ENCODE measurements at regions not wholly inside any gene's neighbourhood (a gene's known extent, or its start where the extent isn't known, plus 50 kb on each side); places are given as distances from the start of the nearest gene placed in this dataset.

DNA sequence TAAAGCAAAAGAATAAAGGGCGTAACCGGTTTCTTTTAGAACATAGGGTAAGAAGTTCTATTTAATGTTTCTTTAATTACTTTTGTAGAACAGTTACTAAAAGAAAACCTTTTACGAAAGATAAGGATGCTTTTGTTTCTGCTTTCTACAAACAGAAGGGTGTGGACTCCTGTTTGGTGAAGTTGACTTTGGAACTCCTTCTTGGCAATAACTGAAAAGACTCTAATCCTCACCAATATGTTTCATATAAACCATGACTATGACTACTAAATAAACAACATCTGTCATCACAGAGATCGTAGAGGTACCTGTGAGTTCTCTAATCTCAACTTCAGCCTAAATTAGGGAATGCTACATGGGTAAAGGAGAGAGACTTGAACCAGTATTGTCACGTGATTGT lies 210.8 kb upstream of the FLRT2 start:
- ATAC-seq (no peak), DNase-seq (no peak)
- Histone ChIP-seq H3K36me3 (no peaks in the 10 kb centered on the region), H3K9me3 (no peaks in the 10 kb centered on the region), H3K4me1 (peaks cover 0 to 4% (median 0%) of the 10 kb centered on the region in 12 donors), H3K27me3 (no peaks in the 10 kb centered on the region), H3K27ac (no peak overlapping the region), H3K4me3 (no peak overlapping the region)
- intact Hi-C loops (cut with DNase I) = no loop called here
- 81 to 92% (median 86%) methylated on average over 5 of the region's 5 CpGs for WGBS, 4 donors
- TF ChIP-seq POLR2A (IDR thresholded peaks at IDR 0.05) (no peak), CTCF (IDR thresholded peaks at IDR 0.05) (no peak)

- no peak for DNase-seq
- Histone ChIP-seq H3K4me3 (no peak overlapping the region), H3K4me1 (peaks cover 0 to 4% (median 0%) of the 10 kb centered on the region in 12 donors), H3K27ac (no peak overlapping the region), H3K36me3 (no peaks in the 10 kb centered on the region), H3K9me3 (no peaks in the 10 kb centered on the region), H3K27me3 (no peaks in the 10 kb centered on the region)
- intact Hi-C loops (cut with DNase I) = loop anchor here in 1 of 10 donors (2.0 kb wide), 1 partner anchor 53 kb away; no protein-coding TSS in a partner anchor
- TF ChIP-seq POLR2A (IDR thresholded peaks at IDR 0.05) (no peak), CTCF (IDR thresholded peaks at IDR 0.05) (no peak)
- 41 to 54% (median 47%) methylated on average over 6 of the region's 6 CpGs for WGBS, 4 donors
- ATAC-seq = no peak
Observed at GRCh38 chr14:85319998-85320630, 209.8 kb upstream of the FLRT2 start.

- intact Hi-C loops (cut with DNase I) = no loop called here
- no peaks in the 10 kb centered on the region for H3K36me3 ChIP-seq
- H3K9me3 ChIP-seq = no peaks in the 10 kb centered on the region
- no peak for DNase-seq
- no peaks in the 10 kb centered on the region for H3K4me1 ChIP-seq
- TF ChIP-seq CTCF (IDR thresholded peaks at IDR 0.05) (no peak), POLR2A (IDR thresholded peaks at IDR 0.05) (no peak)
- no peak overlapping the region for H3K27ac ChIP-seq
- no peak overlapping the region for H3K4me3 ChIP-seq
- ATAC-seq = no peak
- WGBS, 4 donors = 90 to 93% (median 92%) methylated on average over 3 of the region's 3 CpGs
- no peaks in the 10 kb centered on the region for H3K27me3 ChIP-seq
Observed at GRCh38 chr14:85325134-85326017, 204.6 kb upstream of the FLRT2 start.

DNA sequence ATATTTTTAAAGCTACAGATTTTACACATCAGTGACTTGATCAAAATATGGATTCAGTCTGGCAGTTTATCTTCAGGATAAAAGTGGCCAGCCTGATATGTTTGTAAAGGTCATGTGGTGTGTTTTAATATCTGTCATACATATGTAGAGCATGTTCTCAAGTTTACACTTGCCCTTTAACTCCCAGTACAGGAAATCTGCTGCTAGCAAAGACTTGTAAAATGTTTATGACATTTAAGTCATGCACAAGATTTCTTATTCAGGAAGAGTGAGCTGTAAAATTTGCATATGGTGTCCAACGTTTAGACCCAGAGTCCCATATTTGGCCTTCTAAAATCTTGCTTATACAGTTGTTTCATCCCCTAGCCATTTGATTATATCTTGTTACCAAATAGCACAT lies 197.5 kb upstream of the FLRT2 start:
- 48 to 66% (median 50%) methylated on average over 1 of the region's 1 CpG for WGBS, 4 donors
- H3K36me3 ChIP-seq = no peaks in the 10 kb centered on the region
- intact Hi-C loops (cut with DNase I) = no loop called here
- DNase-seq (no peak), ATAC-seq (no peak)
- H3K27me3 ChIP-seq = no peaks in the 10 kb centered on the region
- TF ChIP-seq POLR2A (IDR thresholded peaks at IDR 0.05) = no peak
- TF ChIP-seq CTCF (IDR thresholded peaks at IDR 0.05) = no peak
- no peak overlapping the region for H3K4me3 ChIP-seq
- no peak overlapping the region for H3K27ac ChIP-seq
- no peaks in the 10 kb centered on the region for H3K9me3 ChIP-seq
- H3K4me1 ChIP-seq = no peaks in the 10 kb centered on the region
